CD4-positive, CD25-positive, alpha-beta regulatory T cell (primary cell): ENCODE measurements at regions not wholly inside any gene's neighbourhood (a gene's known extent, or its start where the extent isn't known, plus 50 kb on each side); places are given as distances from the start of the nearest gene placed in this dataset.
A peak's percentile ranks its signal among the peaks of the same experiment; 100 is the strongest.
"Not testable (repeated sequence)": the region's sequence is repeated elsewhere in the genome, so short reads cannot be mapped to it uniquely, and the experiment has no call there.

Experiments used
- ATAC-seq, 2 donors: fragments of 150-1000 bp; cut with Tn5 transposase; one replicate each; pipeline ENCODE4 v1.10.0; 2021; ENCODE audit warnings: low read depth in 2 of 2, moderate number of reproducible peaks in 2 of 2, moderate library complexity in 1 of 2
- DNase-seq, 3 donors: peaks; one replicate each; pipeline versions ENCODE4 v3.0.0 to v3.0.0-alpha.2; 2012 to 2022; ENCODE audit warnings: mixed read lengths in 1 of 3
- H3K27ac ChIP-seq: one replicate; pipeline ENCODE4 v1.7.0; 2013; ENCODE audit warnings: mild to moderate bottlenecking, low read length; ENCODE audit not compliant: insufficient read depth, poor library complexity, severe bottlenecking
- H3K27me3 ChIP-seq: one replicate; pipeline ENCODE4 v1.7.0; 2013; ENCODE audit warnings: low read length; ENCODE audit not compliant: control insufficient read depth, insufficient read depth
- H3K36me3 ChIP-seq: one replicate; pipeline ENCODE4 v1.7.0; 2013; ENCODE audit warnings: mild to moderate bottlenecking, low read length, moderate library complexity; ENCODE audit not compliant: control insufficient read depth, insufficient read depth
- H3K4me1 ChIP-seq: 2 replicates; pipeline ENCODE4 v1.7.0; 2013; ENCODE audit warnings: mild to moderate bottlenecking, low read length; ENCODE audit not compliant: insufficient read depth, control insufficient read depth, poor library complexity, severe bottlenecking
- H3K4me3 ChIP-seq: one replicate; pipeline ENCODE4 v1.7.0; 2013; ENCODE audit warnings: low read depth, mild to moderate bottlenecking, low read length, moderate library complexity
- H3K9me3 ChIP-seq, 2 experiments: 1 replicate in 1 of 2; 2 replicates in 1 of 2; pipeline ENCODE4 v1.7.0; 2013; ENCODE audit warnings: low read length in 2 of 2, mild to moderate bottlenecking in 1 of 2, moderate library complexity in 1 of 2; ENCODE audit not compliant: control insufficient read depth in 2 of 2
- H3K27ac Mint-ChIP-seq, 3 donors: one replicate each; pipeline ENCODE4 v1.8.0; 2020 to 2022; ENCODE audit warnings: mild to moderate bottlenecking in 3 of 3, mixed read lengths in 3 of 3, moderate library complexity in 2 of 3
- H3K27me3 Mint-ChIP-seq: one replicate; pipeline ENCODE4 v1.8.0; 2022; ENCODE audit warnings: mild to moderate bottlenecking, mixed read lengths
- H3K36me3 Mint-ChIP-seq: one replicate; pipeline ENCODE4 v1.8.0; 2020; ENCODE audit warnings: mixed read lengths
- H3K4me1 Mint-ChIP-seq, 4 donors: one replicate each; pipeline ENCODE4 v1.8.0; 2020 to 2022; ENCODE audit warnings: mixed read lengths in 4 of 4, mild to moderate bottlenecking in 1 of 4
- H3K4me3 Mint-ChIP-seq, 4 donors: one replicate each; pipeline ENCODE4 v1.8.0; 2020 to 2022; ENCODE audit warnings: mild to moderate bottlenecking in 4 of 4, mixed read lengths in 4 of 4, moderate library complexity in 3 of 4
- H3K9me3 Mint-ChIP-seq, 7 donors: one replicate each; pipeline ENCODE4 v1.8.0; 2020 to 2022; ENCODE audit warnings: mixed read lengths in 7 of 7, mild to moderate bottlenecking in 3 of 7, moderate library complexity in 2 of 7

DNA sequence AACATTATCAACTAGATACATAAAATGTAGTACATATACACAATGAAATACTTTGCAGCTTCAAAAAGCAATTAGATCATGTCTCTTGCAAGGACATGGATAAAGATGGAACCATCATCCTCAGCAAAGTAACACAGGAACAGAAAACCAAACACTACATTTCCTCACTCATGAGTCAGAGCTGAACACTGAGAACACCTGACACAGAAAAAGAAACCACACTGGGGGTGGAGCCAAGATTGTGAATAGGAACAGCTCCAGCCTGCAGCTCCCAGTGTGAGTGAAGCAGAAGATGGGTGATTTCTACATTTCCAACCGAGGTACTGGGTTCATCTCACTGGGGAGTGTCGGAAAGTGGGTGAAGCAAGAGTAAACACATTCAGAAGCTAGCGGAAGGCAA is 195.6 kb downstream of the RBMY1J start:
- H3K4me1 Mint-ChIP-seq, H3K36me3 Mint-ChIP-seq, DNase-seq, H3K4me1 ChIP-seq, H3K27me3 Mint-ChIP-seq, H3K27ac ChIP-seq, H3K9me3 ChIP-seq, H3K9me3 Mint-ChIP-seq, H3K4me3 ChIP-seq, H3K27me3 ChIP-seq, H3K27ac Mint-ChIP-seq, H3K4me3 Mint-ChIP-seq, H3K36me3 ChIP-seq: not testable (repeated sequence)
- ATAC-seq, result peak in 1 of 2 donors; percentile 60

GRCh38 chrY:22605036-22605435 is 201.8 kb downstream of the RBMY1J start:
- H3K36me3 ChIP-seq, H3K9me3 Mint-ChIP-seq, H3K36me3 Mint-ChIP-seq, H3K9me3 ChIP-seq, DNase-seq, ATAC-seq, H3K27me3 ChIP-seq, H3K27ac Mint-ChIP-seq, H3K27ac ChIP-seq, H3K4me3 ChIP-seq, H3K4me1 ChIP-seq, H3K27me3 Mint-ChIP-seq, H3K4me3 Mint-ChIP-seq, H3K4me1 Mint-ChIP-seq: not testable (repeated sequence)

- H3K27me3 Mint-ChIP-seq, H3K9me3 ChIP-seq, H3K36me3 ChIP-seq, ATAC-seq, H3K27me3 ChIP-seq, H3K36me3 Mint-ChIP-seq, H3K4me1 ChIP-seq, H3K4me1 Mint-ChIP-seq, H3K9me3 Mint-ChIP-seq, H3K27ac ChIP-seq, H3K4me3 ChIP-seq, DNase-seq, H3K4me3 Mint-ChIP-seq, H3K27ac Mint-ChIP-seq: not testable (repeated sequence)
These were observed 202.4 kb downstream of the RBMY1J start for GRCh38 chrY:22605658-22606057.

DNA sequence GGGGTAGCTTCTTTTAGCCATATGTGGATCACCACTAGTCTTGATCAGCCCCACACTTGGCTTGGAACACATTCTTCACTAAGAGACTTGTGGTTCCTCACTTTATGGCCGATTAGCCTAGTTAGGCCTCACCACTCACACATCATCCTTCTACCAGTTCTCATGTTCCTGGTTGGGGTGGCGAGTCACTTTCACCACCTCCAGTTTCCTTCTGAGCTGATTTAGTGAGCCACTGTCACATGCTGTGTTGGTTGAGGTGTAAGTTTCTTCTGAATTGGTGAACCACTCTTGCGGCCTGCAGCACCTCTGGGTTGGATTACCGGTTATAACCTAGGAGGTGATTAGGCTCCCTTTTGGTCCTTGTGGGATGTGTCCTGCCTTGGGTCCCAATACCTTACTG is 203.7 kb downstream of the RBMY1J start:
- not testable (repeated sequence) for H3K27ac Mint-ChIP-seq, H3K9me3 Mint-ChIP-seq, H3K9me3 ChIP-seq, H3K4me1 Mint-ChIP-seq, H3K27me3 Mint-ChIP-seq, H3K4me3 Mint-ChIP-seq, H3K36me3 Mint-ChIP-seq, H3K4me3 ChIP-seq, ATAC-seq, H3K4me1 ChIP-seq, DNase-seq, H3K36me3 ChIP-seq, H3K27ac ChIP-seq, H3K27me3 ChIP-seq

- not testable (repeated sequence) for H3K36me3 ChIP-seq, DNase-seq, H3K4me3 ChIP-seq, H3K27ac ChIP-seq, H3K27me3 ChIP-seq, H3K9me3 ChIP-seq, H3K4me1 ChIP-seq, H3K4me3 Mint-ChIP-seq, H3K27ac Mint-ChIP-seq, H3K4me1 Mint-ChIP-seq, ATAC-seq, H3K36me3 Mint-ChIP-seq, H3K27me3 Mint-ChIP-seq, H3K9me3 Mint-ChIP-seq
These were observed 209.6 kb downstream of the RBMY1J start for GRCh38 chrY:22612772-22613171.
